Endothelial cell of umbilical vein (primary cell): ENCODE measurements at regions not wholly inside any gene's neighbourhood (a gene's known extent, or its start where the extent isn't known, plus 50 kb on each side); places are given as distances from the start of the nearest gene placed in this dataset.

Experiments
- BruUV-seq: library from RNA; stranded (reverse); fragments of 400-500 nt; replicated peaks from 2 replicates; lab custom pipeline; 2021; lab: Mats Ljungman, UMichigan
- CTCF ChIA-PET: fragments of 300-600, 350-600 bp; sonication (Branson Sonifier 250); formaldehyde crosslinking; loops from one replicate; lab custom pipeline; 2021; ENCODE audit warnings: antibody characterized with exemption, inconsistent platforms; lab: Charles Lee
- POLR2A ChIA-PET: fragments of 300-600, 350-600 bp; sonication (Branson Sonifier 250); formaldehyde crosslinking; loops from one replicate; lab custom pipeline; 2021; ENCODE audit warnings: antibody characterized with exemption, inconsistent platforms; lab: Charles Lee
- DNase-seq: peaks from one replicate; pipeline ENCODE4 v3.0.0-alpha.2; 2011; ENCODE audit warnings: low read depth, low spot score
- FAIRE-seq: peaks from 2 replicates; lab custom pipeline; 2011; peaks lifted over from hg19 to GRCh38; lab: Jason Lieb, UNC
- H2AFZ ChIP-seq: 2 replicates; pipeline ENCODE4 v1.6.0; 2012; ENCODE audit warnings: low read depth, low read length, control low read depth, inconsistent platforms
- H3K27ac ChIP-seq: 2 replicates; pipeline ENCODE4 v1.5.1; 2011; ENCODE audit warnings: low read depth, mild to moderate bottlenecking, control low read depth, low read length, moderate library complexity; ENCODE audit not compliant: insufficient read depth
- H3K27me3 ChIP-seq, 2 experiments: 2 replicates each; pipeline versions ENCODE4 v1.6.0 to v1.6.1; 2011; ENCODE audit warnings: low read length in 2 of 2, mixed read lengths in 1 of 2; ENCODE audit not compliant: control insufficient read depth in 2 of 2, insufficient read depth in 2 of 2
- H3K36me3 ChIP-seq, 2 experiments: 2 replicates in 1 of 2; 3 replicates in 1 of 2; pipeline ENCODE4 v1.5.1; 2011; ENCODE audit warnings: low read length in 2 of 2, mild to moderate bottlenecking in 1 of 2, moderate library complexity in 1 of 2; ENCODE audit not compliant: control insufficient read depth in 2 of 2, insufficient read depth in 2 of 2; ENCODE audit errors: extremely low read depth in 1 of 2
- H3K4me1 ChIP-seq: 3 replicates; pipeline ENCODE4 v1.5.1; 2011; ENCODE audit warnings: mild to moderate bottlenecking, low read length; ENCODE audit not compliant: control insufficient read depth, insufficient read depth; ENCODE audit errors: extremely low read depth
- H3K4me2 ChIP-seq: 2 replicates; pipeline ENCODE4 v1.6.1; 2011; ENCODE audit warnings: low read length, control low read depth, mixed read lengths; ENCODE audit not compliant: insufficient read depth
- H3K4me3 ChIP-seq, 3 experiments: fragments of 200-600 bp in 1 of 3; sonication (generic), shearing (Covaris generic) in 1 of 3; replicated peaks in 1 of 3; 2 replicates each; pipeline ENCODE4 v1.5.1; 2011 to 2016; ENCODE audit warnings: control low read depth in 3 of 3, low read length in 3 of 3, mild to moderate bottlenecking in 2 of 3, inconsistent platforms in 1 of 3, low read depth in 1 of 3, moderate library complexity in 1 of 3; ENCODE audit not compliant: insufficient read depth in 1 of 3
- H3K79me2 ChIP-seq: 2 replicates; pipeline ENCODE4 v1.6.0; 2012; ENCODE audit warnings: low read length, inconsistent platforms; ENCODE audit not compliant: control insufficient read depth, insufficient read depth
- H3K9ac ChIP-seq: replicated peaks from 2 replicates; pipeline ENCODE3; 2011; ENCODE audit warnings: low read length, control low read depth; ENCODE audit not compliant: insufficient read depth; ENCODE audit errors: extremely low read depth
- H3K9me1 ChIP-seq: replicated peaks from 3 replicates; pipeline ENCODE4 v1.6.0; 2011; ENCODE audit warnings: mild to moderate bottlenecking, low read length; ENCODE audit not compliant: control insufficient read depth, insufficient read depth; ENCODE audit errors: extremely low read depth
- H3K9me3 ChIP-seq: replicated peaks from 2 replicates; pipeline ENCODE4 v1.5.1; 2012; ENCODE audit warnings: low read length, inconsistent platforms; ENCODE audit not compliant: control insufficient read depth, insufficient read depth
- H4K20me1 ChIP-seq: replicated peaks from 2 replicates; pipeline ENCODE3; 2011; ENCODE audit warnings: mild to moderate bottlenecking, low read length; ENCODE audit not compliant: control insufficient read depth, insufficient read depth; ENCODE audit errors: extremely low read depth
- EZH2 ChIP-seq: IDR thresholded peaks from 2 replicates; pipeline ENCODE4 v1.6.1; 2012; ENCODE audit warnings: borderline replicate concordance, low read depth, mild to moderate bottlenecking, moderate library complexity, low read length, inconsistent platforms; ENCODE audit not compliant: severe bottlenecking
- FOS ChIP-seq: IDR thresholded peaks from 2 replicates; pipeline ENCODE4 v1.6.1; 2011; ENCODE audit warnings: mild to moderate bottlenecking, low read length, moderate library complexity, borderline replicate concordance; ENCODE audit not compliant: insufficient read depth
- GATA2 ChIP-seq: IDR thresholded peaks from 2 replicates; pipeline ENCODE4 v1.7.0; 2011; ENCODE audit warnings: low read depth, mild to moderate bottlenecking, moderate library complexity, mixed read lengths, low read length; ENCODE audit not compliant: insufficient read length, insufficient read depth
- MYC ChIP-seq: IDR thresholded peaks from one replicate; pipeline ENCODE4 v1.6.1; 2011; ENCODE audit warnings: mild to moderate bottlenecking, low read depth, low read length
- dilution Hi-C: fragments of 300-500 bp; cut with MboI; formaldehyde crosslinking; loops from one replicate; pipeline ENCODE4 v1.15.0; 2019; ENCODE audit warnings: low sequenced_read_pairs; ENCODE audit not compliant: extremely low pct_ligation_motif_present
- intact Hi-C: fragments of 100-400 bp; cut with micrococcal nuclease; formaldehyde crosslinking; loops from one replicate; pipeline ENCODE4 v1.10.0; 2022
- TF ChIP-seq, protein P1 (sequence below), 2 donors: IDR thresholded peaks; 1 replicate in 1 of 2; 2 replicates in 1 of 2; pipeline ENCODE4 v1.5.1; 2011; ENCODE audit warnings: low read length in 2 of 2, mild to moderate bottlenecking in 2 of 2, moderate library complexity in 2 of 2, control low read depth in 1 of 2, inconsistent platforms in 1 of 2, low read depth in 1 of 2; ENCODE audit not compliant: insufficient read depth in 1 of 2; ENCODE audit errors: extremely low read depth in 1 of 2

DNA sequence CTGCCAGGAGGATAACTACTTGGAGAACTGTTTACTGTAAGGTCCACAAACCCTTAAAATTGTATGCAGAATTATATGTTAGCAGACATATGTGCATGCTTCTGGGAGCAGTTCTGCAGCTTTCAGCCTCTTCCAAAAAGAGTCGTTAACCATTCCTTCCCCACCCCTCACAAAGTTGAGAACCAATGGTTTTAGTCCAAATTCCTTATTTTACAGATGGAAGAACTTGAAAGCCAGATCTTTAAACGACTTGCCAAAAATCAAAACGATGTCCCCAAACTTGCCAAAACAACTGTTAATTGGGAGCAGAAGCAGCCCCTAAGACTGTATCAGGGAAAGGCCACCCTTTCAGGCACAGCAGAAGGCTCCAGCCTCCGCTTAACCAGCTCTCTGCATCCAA lies 266.4 kb upstream of the ANKRD55 start:
- intact Hi-C loops: no loop called here
- dilution Hi-C loops: no loop called here
- Histone ChIP-seq H3K4me2 (no peak overlapping the region), H3K4me3 (no peak overlapping the region), H3K4me1 (no peaks in the 10 kb centered on the region), H3K27ac (no peak overlapping the region), H3K27me3 (peaks cover 3 to 22% of the 10 kb centered on the region in 2 experiments), H2AFZ (no peak overlapping the region), H3K79me2 (no peaks in the 10 kb centered on the region), H3K9me1 (no peaks in the 10 kb centered on the region), H3K36me3 (no peaks in the 10 kb centered on the region), H3K9ac (no peak overlapping the region), H3K9me3 (no peaks in the 10 kb centered on the region), H4K20me1 (no peaks in the 10 kb centered on the region)
- FAIRE-seq (no peak), DNase-seq (no peak)
- BruUV-seq: no TSS peak
- CTCF ChIA-PET: interaction anchor here (0.6 to 1.0 kb wide), 2 partner anchors 14 to 170 kb away, joined by 3 read pairs; no protein-coding TSS in a partner anchor
- TF ChIP-seq, protein P1, sequence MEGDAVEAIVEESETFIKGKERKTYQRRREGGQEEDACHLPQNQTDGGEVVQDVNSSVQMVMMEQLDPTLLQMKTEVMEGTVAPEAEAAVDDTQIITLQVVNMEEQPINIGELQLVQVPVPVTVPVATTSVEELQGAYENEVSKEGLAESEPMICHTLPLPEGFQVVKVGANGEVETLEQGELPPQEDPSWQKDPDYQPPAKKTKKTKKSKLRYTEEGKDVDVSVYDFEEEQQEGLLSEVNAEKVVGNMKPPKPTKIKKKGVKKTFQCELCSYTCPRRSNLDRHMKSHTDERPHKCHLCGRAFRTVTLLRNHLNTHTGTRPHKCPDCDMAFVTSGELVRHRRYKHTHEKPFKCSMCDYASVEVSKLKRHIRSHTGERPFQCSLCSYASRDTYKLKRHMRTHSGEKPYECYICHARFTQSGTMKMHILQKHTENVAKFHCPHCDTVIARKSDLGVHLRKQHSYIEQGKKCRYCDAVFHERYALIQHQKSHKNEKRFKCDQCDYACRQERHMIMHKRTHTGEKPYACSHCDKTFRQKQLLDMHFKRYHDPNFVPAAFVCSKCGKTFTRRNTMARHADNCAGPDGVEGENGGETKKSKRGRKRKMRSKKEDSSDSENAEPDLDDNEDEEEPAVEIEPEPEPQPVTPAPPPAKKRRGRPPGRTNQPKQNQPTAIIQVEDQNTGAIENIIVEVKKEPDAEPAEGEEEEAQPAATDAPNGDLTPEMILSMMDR (IDR thresholded peaks at IDR 0.05; ENCODE audit: extremely low read depth in 1 of 2, insufficient read depth in 1 of 2, low read depth in 1 of 2, low read length in 2 of 2): no peak
- POLR2A ChIA-PET: no interaction called here

DNA sequence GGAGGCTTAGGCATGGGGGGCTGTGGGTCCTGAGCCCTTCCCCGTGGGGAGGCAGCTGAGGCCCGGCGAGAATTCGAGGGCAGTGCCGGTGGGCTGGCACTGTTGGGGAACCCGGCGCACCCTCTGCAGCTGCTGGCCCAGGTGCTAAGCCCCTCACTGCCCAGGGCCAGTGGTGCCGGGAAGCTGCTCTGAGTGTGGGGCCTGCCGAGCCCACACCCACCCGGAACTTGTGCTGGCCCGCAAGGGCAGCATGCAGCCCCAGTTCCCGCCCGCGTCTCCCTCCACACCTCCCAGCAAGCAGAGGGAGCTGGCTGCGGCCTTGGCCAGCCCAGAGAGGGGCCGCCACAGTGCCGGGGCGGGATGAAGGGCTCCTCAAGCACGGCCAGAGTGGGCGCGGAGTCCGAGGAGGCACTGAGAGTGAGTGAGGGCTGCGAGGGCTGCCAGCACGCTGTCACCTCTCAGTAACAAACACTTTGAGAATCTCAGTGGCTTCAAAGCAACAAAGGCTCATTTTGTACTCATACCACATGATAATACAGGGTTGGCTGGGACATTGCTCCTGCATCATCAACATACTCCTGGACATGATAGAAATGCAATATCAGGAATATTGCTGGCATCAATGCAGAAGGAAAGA lies 265.7 kb upstream of the ANKRD55 start:
- dilution Hi-C loops: no loop called here
- no peak for DNase-seq
- no TSS peak for BruUV-seq
- Histone ChIP-seq H3K4me2 (no peak overlapping the region), H3K79me2 (no peaks in the 10 kb centered on the region), H3K4me1 (no peaks in the 10 kb centered on the region), H4K20me1 (no peaks in the 10 kb centered on the region), H3K27me3 (peaks cover 3 to 21% of the 10 kb centered on the region in 2 experiments), H3K9ac (no peak overlapping the region), H2AFZ (no peak overlapping the region), H3K27ac (no peak overlapping the region), H3K9me3 (no peaks in the 10 kb centered on the region), H3K4me3 (no peak overlapping the region), H3K9me1 (no peaks in the 10 kb centered on the region), H3K36me3 (no peaks in the 10 kb centered on the region)
- TF ChIP-seq GATA2 (no peak), FOS (no peak), MYC (no peak), EZH2 (no peak)
- ChIA-PET CTCF (interaction anchor here (0.6 kb wide), 1 partner anchor 171 kb away, joined by 3 read pairs; no protein-coding TSS in a partner anchor), POLR2A (no interaction called here)
- intact Hi-C loops: no loop called here
- FAIRE-seq: no peak
